Kidney epithelial cell (primary cell): ENCODE measurements at regions not wholly inside any gene's neighbourhood (a gene's known extent, or its start where the extent isn't known, plus 50 kb on each side); places are given as distances from the start of the nearest gene placed in this dataset.

Source experiments
- DNase-seq: peaks from one replicate; pipeline ENCODE4 v3.0.0-alpha.2; 2010; ENCODE audit warnings: low read depth
- H3K27me3 ChIP-seq: 2 replicates; pipeline ENCODE4 v1.6.0; 2011; ENCODE audit warnings: low read length; ENCODE audit not compliant: control insufficient read depth, insufficient read depth
- H3K36me3 ChIP-seq: 2 replicates; pipeline ENCODE4 v1.5.1; 2011; ENCODE audit warnings: low read length; ENCODE audit not compliant: control insufficient read depth, insufficient read depth
- H3K4me3 ChIP-seq: 2 replicates; pipeline ENCODE4 v1.5.1; 2011; ENCODE audit warnings: low read depth, mild to moderate bottlenecking, control low read depth, low read length
- CTCF ChIP-seq: IDR thresholded peaks from 2 replicates; pipeline ENCODE4 v1.5.1; 2011; ENCODE audit warnings: mild to moderate bottlenecking, moderate library complexity, low read length, control low read depth, inconsistent platforms; ENCODE audit not compliant: insufficient read depth, poor library complexity, severe bottlenecking

- Histone ChIP-seq H3K27me3 (no peaks in the 10 kb centered on the region), H3K4me3 (no peak overlapping the region), H3K36me3 (no peaks in the 10 kb centered on the region)
- TF ChIP-seq CTCF: peak; percentile 12
- no peak for DNase-seq
Observed at GRCh38 chr22:47275605-47276449, 513.4 kb downstream of the TBC1D22A start.

DNA sequence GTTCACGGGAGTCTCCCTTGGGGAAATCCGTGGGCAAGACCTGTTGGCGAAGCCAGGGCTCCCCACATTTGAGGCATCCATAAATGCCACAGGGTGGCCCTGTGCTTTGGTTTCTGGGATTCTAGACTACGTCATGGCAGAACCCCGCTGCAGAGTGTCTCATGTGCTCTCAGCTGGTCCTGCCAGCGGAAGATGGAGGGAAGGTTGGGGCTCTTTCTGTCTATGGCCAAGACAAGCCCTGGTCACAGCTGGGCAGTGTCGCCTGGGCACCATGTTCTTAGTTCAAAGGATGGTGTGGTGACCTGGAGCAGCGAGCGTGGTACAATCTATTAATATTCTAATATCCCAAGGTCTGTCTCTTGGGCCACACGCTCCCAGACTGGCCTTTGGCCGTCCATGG, 511.7 kb downstream of the TBC1D22A start:
- TF ChIP-seq CTCF: no peak
- no peaks in the 10 kb centered on the region for H3K27me3 ChIP-seq
- H3K36me3 ChIP-seq: no peaks in the 10 kb centered on the region
- no peak for DNase-seq
- no peak overlapping the region for H3K4me3 ChIP-seq

DNA sequence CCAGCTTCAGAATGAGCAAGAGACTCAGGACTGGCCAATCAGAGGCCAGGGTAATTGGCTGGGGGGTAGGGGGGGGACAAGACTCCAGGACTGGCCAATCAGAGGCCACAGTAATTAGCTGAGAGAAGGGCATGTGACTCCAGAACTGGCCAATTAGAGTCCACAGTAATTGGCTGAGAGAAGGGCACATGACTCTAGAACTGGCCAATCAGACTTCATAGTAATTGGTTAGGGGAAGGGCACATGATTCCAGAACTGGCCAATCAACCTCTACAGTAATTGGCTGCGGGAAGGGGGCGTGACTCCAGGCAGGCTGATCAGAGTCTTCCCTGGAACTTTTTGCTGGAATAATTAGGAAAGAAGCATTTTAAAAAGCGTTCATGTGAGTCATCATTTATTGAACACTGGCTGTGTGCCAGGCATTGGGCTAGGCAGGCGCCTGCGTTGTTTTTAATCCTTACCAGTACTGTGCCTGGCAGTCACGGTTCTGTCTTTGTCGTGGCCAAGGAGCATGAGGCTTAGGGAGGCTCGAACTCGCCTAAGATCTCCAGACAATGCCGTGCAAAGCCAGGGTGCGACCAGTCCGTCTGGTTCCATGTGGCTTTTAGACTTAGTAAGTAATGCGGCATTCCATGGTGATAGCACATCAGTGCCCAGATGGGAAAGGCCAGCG, 508.1 kb downstream of the TBC1D22A start:
- TF ChIP-seq CTCF: no peak
- no peak overlapping the region for H3K4me3 ChIP-seq
- H3K36me3 ChIP-seq: no peaks in the 10 kb centered on the region
- DNase-seq: no peak
- no peaks in the 10 kb centered on the region for H3K27me3 ChIP-seq

DNA sequence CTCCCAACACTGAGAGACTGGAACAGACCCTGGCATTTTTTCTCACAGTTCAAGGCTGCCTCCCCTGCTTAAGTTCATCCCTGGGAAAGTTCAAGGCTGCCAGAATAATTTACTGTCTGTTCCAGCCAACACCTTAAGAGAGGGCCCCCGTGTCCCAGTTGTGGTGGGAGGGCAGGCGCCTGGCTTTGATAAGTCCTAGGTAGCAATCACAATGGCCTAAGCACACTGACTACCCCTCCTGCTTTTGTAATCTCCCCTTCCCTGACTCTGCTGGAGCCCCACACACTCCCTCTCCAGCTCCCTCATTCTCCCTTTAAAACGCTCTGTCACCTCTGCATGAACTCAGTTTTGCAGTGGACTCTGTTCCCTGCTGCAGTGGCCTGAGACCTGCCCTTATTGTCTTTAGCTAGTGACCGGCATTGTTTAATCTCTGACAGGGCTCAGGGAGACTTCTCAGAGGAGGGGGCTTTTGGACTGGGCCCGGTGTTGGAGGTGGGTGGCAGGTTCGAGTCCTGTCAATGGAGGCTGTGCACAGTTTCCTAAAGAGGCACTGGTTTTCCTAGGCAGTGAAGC, 507.2 kb downstream of the TBC1D22A start:
- no peak for TF ChIP-seq CTCF
- no peak for DNase-seq
- Histone ChIP-seq H3K4me3 (no peak overlapping the region), H3K36me3 (no peaks in the 10 kb centered on the region), H3K27me3 (no peaks in the 10 kb centered on the region)

DNA sequence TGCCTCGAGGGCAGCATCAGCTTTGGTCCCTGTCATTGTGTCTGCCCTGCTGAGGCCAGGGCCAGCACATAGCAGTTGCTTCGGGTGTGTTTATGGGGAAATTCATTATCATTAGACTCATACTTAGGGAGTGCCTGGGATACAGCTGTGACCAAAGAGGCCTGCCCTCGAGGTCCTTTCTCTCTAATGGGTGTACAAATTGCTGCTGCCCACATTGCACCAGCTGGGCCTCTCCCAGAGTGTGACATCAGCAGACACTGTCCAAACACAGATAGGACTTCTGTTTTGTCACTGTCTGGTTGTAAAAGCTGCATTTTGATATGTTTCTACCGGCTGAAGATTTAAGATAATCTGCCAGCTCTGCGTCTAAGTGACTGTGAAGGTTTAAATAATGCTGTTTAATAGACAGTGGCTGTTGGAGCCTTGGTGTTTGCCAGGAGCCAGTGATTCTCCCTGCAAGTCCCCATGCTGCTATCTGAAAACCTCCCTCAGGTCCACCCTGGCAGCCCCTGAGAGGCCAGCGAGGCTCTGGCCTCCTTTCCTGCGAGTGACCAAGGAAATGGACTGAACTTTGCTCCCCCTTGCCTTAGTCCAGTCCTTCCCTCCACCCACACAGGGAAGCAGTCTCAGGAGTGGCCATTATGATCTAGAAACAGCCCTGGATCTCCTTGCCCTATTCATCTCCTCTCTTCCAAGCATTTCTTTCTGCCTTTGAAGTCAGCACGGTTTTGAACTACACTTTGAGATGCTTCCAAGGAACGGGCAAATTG, 505.2 kb downstream of the TBC1D22A start:
- Histone ChIP-seq H3K27me3 (no peaks in the 10 kb centered on the region), H3K4me3 (no peak overlapping the region), H3K36me3 (no peaks in the 10 kb centered on the region)
- DNase-seq: no peak
- TF ChIP-seq CTCF: no peak
